Kidney (tissue), 13 donors: ENCODE measurements at regions not wholly inside any gene's neighbourhood (a gene's known extent, or its start where the extent isn't known, plus 50 kb on each side); places are given as distances from the start of the nearest gene placed in this dataset.
"Not testable (repeated sequence)": the region's sequence is repeated elsewhere in the genome, so short reads cannot be mapped to it uniquely, and the experiment has no call there.

Source experiments
- DNase-seq, 5 donors: peaks; one replicate each; pipeline ENCODE4 v3.0.0-alpha.2; 2013 to 2020
- FAIRE-seq: peaks from 2 replicates; lab custom pipeline; 2012; peaks lifted over from hg19 to GRCh38; lab: Jason Lieb, UNC
- H3K27ac ChIP-seq, 2 donors: one replicate each; pipeline ENCODE4 v1.7.0; 2013; ENCODE audit warnings: low read depth in 2 of 2, low read length in 2 of 2, inconsistent platforms in 1 of 2
- H3K27me3 ChIP-seq: one replicate; pipeline ENCODE4 v1.7.1; 2013; ENCODE audit warnings: low read length, inconsistent platforms; ENCODE audit not compliant: control insufficient read depth, insufficient read depth
- H3K36me3 ChIP-seq, 3 donors: one replicate each; pipeline versions ENCODE4 v1.7.0 to v1.7.1; 2013; ENCODE audit warnings: low read length in 3 of 3, control low read depth in 1 of 3, inconsistent platforms in 1 of 3; ENCODE audit not compliant: insufficient read depth in 3 of 3, control insufficient read depth in 2 of 3
- H3K4me1 ChIP-seq, 3 donors: one replicate each; pipeline versions ENCODE4 v1.7.0 to v1.7.1; 2013; ENCODE audit warnings: low read length in 3 of 3, inconsistent platforms in 1 of 3, low read depth in 1 of 3; ENCODE audit not compliant: control insufficient read depth in 2 of 3, insufficient read depth in 2 of 3
- H3K4me3 ChIP-seq, 3 donors: one replicate each; pipeline versions ENCODE4 v1.7.0 to v1.8.1; 2013; ENCODE audit warnings: low read length in 3 of 3, control low read depth in 1 of 3, inconsistent platforms in 1 of 3
- H3K9ac ChIP-seq, 3 donors: one replicate each; pipeline versions ENCODE4 v1.7.0 to v1.7.1; 2013; ENCODE audit warnings: low read length in 3 of 3, control low read depth in 1 of 3, inconsistent platforms in 1 of 3
- H3K9me3 ChIP-seq, 3 donors: one replicate each; pipeline versions ENCODE4 v1.7.0 to v1.7.1; 2013; ENCODE audit warnings: low read length in 3 of 3, control low read depth in 1 of 3, inconsistent platforms in 1 of 3; ENCODE audit not compliant: control insufficient read depth in 2 of 3, insufficient read depth in 1 of 3
- intact Hi-C: fragments of 100-400 bp; cut with DNase I; formaldehyde crosslinking; loops from one replicate; pipeline ENCODE4 v1.11.1; 2022
- TF ChIP-seq, protein P1 (sequence below): IDR thresholded peaks from 3 replicates; pipeline ENCODE4 v1.5.1; 2012; ENCODE audit warnings: mild to moderate bottlenecking, moderate library complexity, borderline replicate concordance; ENCODE audit not compliant: insufficient read depth; ENCODE audit errors: extremely low read depth
- donor health status: control.
- donor health status: control.
- donor health status: control.
- donor health status: control.
- donor health status: control.
- donor health status: DM: yes; HTN: yes; CAD: no.
- donor health status: Normal renal cell carcinoma (clear cell type).

- DNase-seq (no peak), FAIRE-seq (no peak)
- no peaks in the 10 kb centered on the region for H3K36me3 ChIP-seq
- no peak overlapping the region for H3K27ac ChIP-seq
- H3K4me1 ChIP-seq = no peaks in the 10 kb centered on the region
- H3K4me3 ChIP-seq = no peak overlapping the region
- intact Hi-C loops = loop anchor here (10.0 kb wide), 1 partner anchor 207 kb away; no protein-coding TSS in a partner anchor
- TF ChIP-seq, protein P1, sequence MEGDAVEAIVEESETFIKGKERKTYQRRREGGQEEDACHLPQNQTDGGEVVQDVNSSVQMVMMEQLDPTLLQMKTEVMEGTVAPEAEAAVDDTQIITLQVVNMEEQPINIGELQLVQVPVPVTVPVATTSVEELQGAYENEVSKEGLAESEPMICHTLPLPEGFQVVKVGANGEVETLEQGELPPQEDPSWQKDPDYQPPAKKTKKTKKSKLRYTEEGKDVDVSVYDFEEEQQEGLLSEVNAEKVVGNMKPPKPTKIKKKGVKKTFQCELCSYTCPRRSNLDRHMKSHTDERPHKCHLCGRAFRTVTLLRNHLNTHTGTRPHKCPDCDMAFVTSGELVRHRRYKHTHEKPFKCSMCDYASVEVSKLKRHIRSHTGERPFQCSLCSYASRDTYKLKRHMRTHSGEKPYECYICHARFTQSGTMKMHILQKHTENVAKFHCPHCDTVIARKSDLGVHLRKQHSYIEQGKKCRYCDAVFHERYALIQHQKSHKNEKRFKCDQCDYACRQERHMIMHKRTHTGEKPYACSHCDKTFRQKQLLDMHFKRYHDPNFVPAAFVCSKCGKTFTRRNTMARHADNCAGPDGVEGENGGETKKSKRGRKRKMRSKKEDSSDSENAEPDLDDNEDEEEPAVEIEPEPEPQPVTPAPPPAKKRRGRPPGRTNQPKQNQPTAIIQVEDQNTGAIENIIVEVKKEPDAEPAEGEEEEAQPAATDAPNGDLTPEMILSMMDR = no peak
- H3K9ac ChIP-seq = no peak overlapping the region
- no peaks in the 10 kb centered on the region for H3K27me3 ChIP-seq
- H3K9me3 ChIP-seq = no peaks in the 10 kb centered on the region
Measured at GRCh38 chr13:26487781-26488180, 69.7 kb upstream of the WASF3 start.

GRCh38 chr13:26488236-26489003 lies 69.1 kb upstream of the WASF3 start:
- H3K36me3 ChIP-seq = no peaks in the 10 kb centered on the region
- no peak for DNase-seq
- H3K4me3 ChIP-seq = no peak overlapping the region
- no peaks in the 10 kb centered on the region for H3K4me1 ChIP-seq
- H3K9me3 ChIP-seq = no peaks in the 10 kb centered on the region
- TF ChIP-seq, protein P1 = no peak
- H3K27ac ChIP-seq = no peak overlapping the region
- intact Hi-C loops = loop anchor here (10.0 kb wide), 1 partner anchor 206 kb away; no protein-coding TSS in a partner anchor
- FAIRE-seq = no peak
- H3K27me3 ChIP-seq = no peaks in the 10 kb centered on the region
- H3K9ac ChIP-seq = no peak overlapping the region

GRCh38 chr13:26492301-26492700 lies 65.2 kb upstream of the WASF3 start:
- H3K9ac ChIP-seq, H3K27me3 ChIP-seq, H3K27ac ChIP-seq, H3K4me1 ChIP-seq, H3K4me3 ChIP-seq, H3K9me3 ChIP-seq, DNase-seq, H3K36me3 ChIP-seq, FAIRE-seq: not testable (repeated sequence)
- intact Hi-C loops = loop anchor here (10.0 kb wide), 1 partner anchor 308 kb away; no protein-coding TSS in a partner anchor

DNA sequence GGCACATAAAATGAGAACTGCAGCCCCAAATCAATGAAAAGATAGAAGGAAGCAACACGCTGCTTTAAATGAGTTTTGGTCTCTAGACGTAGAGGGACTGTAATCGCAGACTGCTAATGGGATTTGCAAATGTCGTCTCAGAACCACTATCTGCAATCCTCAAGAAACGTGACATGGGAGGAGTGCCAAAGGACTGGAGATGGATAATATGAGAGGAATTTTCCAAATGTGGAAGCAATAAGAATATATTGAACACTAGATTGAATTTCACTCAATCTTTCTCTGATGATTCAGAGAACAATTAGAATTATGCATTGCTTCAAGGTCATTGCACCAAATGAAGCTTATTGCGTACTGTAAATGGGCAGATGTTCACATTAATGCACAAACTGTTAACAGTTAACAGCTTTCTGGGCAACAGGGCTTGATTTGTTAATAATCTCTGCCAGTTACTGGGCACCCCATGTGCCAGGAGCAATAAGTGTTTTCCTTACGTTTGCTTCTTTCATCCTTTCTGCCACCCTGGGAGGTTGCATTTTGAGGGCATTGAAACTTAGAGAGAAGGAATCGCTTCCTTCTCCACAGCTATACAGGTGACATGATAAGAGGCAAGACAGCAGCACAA lies 62.8 kb upstream of the WASF3 start:
- Histone ChIP-seq H3K4me3 (no peak overlapping the region), H3K36me3 (no peaks in the 10 kb centered on the region), H3K4me1 (no peaks in the 10 kb centered on the region), H3K9ac (no peak overlapping the region), H3K27me3 (no peaks in the 10 kb centered on the region), H3K9me3 (no peaks in the 10 kb centered on the region), H3K27ac (no peak overlapping the region)
- no peak for FAIRE-seq
- TF ChIP-seq, protein P1 = no peak
- intact Hi-C loops = loop anchor here (10.0 kb wide), 1 partner anchor 310 kb away; no protein-coding TSS in a partner anchor
- DNase-seq = no peak
